ENCODE measurements at regions not wholly inside any gene's neighbourhood (a gene's known extent, or its start where the extent isn't known, plus 50 kb on each side); places are given as distances from the start of the nearest gene placed in this dataset.

GRCh38 chr1:4461726-4462290 lies 192.6 kb upstream of the AJAP1 start:
- DNase-seq (ENCODE audit: low spot score): no peak
- TF ChIP-seq CTCF (IDR thresholded peaks at IDR 0.05; ENCODE audit: extremely low read depth, insufficient read depth, missing control alignments): no peak
- in situ Hi-C loops (cut with MboI; ENCODE audit: low pct_unique_long_range_greater_than_20kb, low sequenced_read_pairs, unreplicated experiment): no loop called here

GRCh38 chr1:4462831-4463484 lies 191.5 kb upstream of the AJAP1 start:
- no peak for DNase-seq (ENCODE audit: low spot score)
- in situ Hi-C loops (cut with MboI; ENCODE audit: low pct_unique_long_range_greater_than_20kb, low sequenced_read_pairs, unreplicated experiment): no loop called here
- TF ChIP-seq CTCF (IDR thresholded peaks at IDR 0.05; ENCODE audit: extremely low read depth, insufficient read depth, missing control alignments): no peak

GRCh38 chr1:4463631-4464030 lies 190.8 kb upstream of the AJAP1 start:
- in situ Hi-C loops (cut with MboI; ENCODE audit: low pct_unique_long_range_greater_than_20kb, low sequenced_read_pairs, unreplicated experiment): no loop called here
- DNase-seq (ENCODE audit: low spot score): no peak
- no peak for TF ChIP-seq CTCF (IDR thresholded peaks at IDR 0.05; ENCODE audit: extremely low read depth, insufficient read depth, missing control alignments)

- no peak for DNase-seq (ENCODE audit: low spot score)
- TF ChIP-seq CTCF (IDR thresholded peaks at IDR 0.05; ENCODE audit: extremely low read depth, insufficient read depth, missing control alignments): no peak
- in situ Hi-C loops (cut with MboI; ENCODE audit: low pct_unique_long_range_greater_than_20kb, low sequenced_read_pairs, unreplicated experiment): no loop called here
Measured at GRCh38 chr1:4464478-4464877, 189.9 kb upstream of the AJAP1 start.

GRCh38 chr1:4467241-4467640 lies 187.2 kb upstream of the AJAP1 start:
- in situ Hi-C loops (cut with MboI; ENCODE audit: low pct_unique_long_range_greater_than_20kb, low sequenced_read_pairs, unreplicated experiment): no loop called here
- DNase-seq (ENCODE audit: low spot score): no peak
- TF ChIP-seq CTCF (IDR thresholded peaks at IDR 0.05; ENCODE audit: extremely low read depth, insufficient read depth, missing control alignments): no peak

GRCh38 chr1:4468386-4468785 lies 186.0 kb upstream of the AJAP1 start:
- in situ Hi-C loops (cut with MboI; ENCODE audit: low pct_unique_long_range_greater_than_20kb, low sequenced_read_pairs, unreplicated experiment): no loop called here
- TF ChIP-seq CTCF (IDR thresholded peaks at IDR 0.05; ENCODE audit: extremely low read depth, insufficient read depth, missing control alignments): no peak
- no peak for DNase-seq (ENCODE audit: low spot score)
